GM19395 (cell line): ENCODE measurements at regions not wholly inside any gene's neighbourhood (a gene's known extent, or its start where the extent isn't known, plus 50 kb on each side); places are given as distances from the start of the nearest gene placed in this dataset.
A peak's percentile ranks its signal among the peaks of the same experiment; 100 is the strongest.
"Not testable (repeated sequence)": the region's sequence is repeated elsewhere in the genome, so short reads cannot be mapped to it uniquely, and the experiment has no call there.

Experiments used
- ATAC-seq: cut with Tn5 transposase; IDR thresholded peaks from one replicate; pipeline ENCODE4 v1.9.1; 2021; ENCODE audit warnings: mild to moderate bottlenecking, moderate library complexity; ENCODE audit not compliant: unreplicated experiment

GRCh38 chr2:75432761-75433361 lies 127.9 kb downstream of the EVA1A start:
- ATAC-seq: peak; percentile 90

DNA sequence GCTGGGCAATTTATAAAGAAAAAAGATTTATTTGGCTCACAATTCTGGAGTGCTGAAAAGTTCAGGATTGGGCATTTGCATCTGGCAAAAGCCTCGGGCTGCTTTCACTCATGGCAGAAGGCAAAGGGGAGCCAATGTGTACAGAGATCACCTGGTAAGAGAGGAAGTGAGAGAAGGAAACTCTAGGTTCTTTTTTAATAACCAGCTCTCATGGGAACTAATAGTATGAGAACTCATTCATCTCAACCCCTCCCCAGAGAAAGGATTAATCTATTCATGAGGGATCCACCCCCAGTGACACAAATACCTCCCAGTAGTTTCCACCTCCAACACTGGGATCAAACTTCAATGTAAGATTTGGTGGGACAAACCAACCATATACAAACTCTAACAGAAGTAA lies 129.0 kb downstream of the EVA1A start:
- peak; percentile 65 for ATAC-seq

GRCh38 chr2:75431276-75431675 lies 129.5 kb downstream of the EVA1A start:
- ATAC-seq: no peak

DNA sequence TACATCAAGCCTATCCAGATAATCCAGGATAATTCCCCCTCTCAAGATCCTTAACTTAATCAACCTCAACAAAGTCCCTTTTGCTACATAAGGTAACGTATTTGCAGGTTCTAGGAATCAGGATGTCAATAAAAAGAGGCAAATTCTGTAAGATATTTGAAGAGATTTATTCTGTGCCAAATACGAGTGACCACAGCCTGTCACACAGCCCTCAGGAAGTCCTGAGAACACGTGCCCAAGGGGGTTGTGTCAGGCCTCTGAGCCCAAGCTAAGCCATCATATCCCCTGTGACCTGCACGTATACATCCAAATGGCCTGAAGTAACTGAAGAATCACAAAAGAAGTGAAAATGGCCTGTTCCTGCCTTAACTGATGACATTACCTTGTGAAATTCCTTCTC lies 130.3 kb downstream of the EVA1A start:
- not testable (repeated sequence) for ATAC-seq

- no peak for ATAC-seq
Observed at GRCh38 chr2:75428646-75429443, 131.9 kb downstream of the EVA1A start.

DNA sequence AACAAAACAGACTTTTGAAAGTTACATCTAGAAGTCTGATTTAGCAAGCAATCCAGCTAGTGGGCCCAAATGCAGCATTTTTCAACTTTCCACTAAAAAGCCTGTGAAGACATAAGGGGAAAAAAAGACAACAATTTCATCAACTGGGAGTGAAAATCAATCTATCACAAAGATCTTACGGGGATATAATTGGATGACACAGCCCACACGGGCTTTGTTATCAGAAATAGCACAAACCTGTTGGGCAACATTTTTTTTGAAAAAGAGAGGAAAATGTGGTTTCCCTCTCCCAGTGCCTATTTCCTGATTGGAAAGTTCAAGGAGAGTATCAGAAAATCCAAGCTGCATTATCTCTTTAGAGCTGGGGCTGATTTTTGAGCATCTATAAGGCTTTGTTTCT lies 132.7 kb downstream of the EVA1A start:
- no peak for ATAC-seq

DNA sequence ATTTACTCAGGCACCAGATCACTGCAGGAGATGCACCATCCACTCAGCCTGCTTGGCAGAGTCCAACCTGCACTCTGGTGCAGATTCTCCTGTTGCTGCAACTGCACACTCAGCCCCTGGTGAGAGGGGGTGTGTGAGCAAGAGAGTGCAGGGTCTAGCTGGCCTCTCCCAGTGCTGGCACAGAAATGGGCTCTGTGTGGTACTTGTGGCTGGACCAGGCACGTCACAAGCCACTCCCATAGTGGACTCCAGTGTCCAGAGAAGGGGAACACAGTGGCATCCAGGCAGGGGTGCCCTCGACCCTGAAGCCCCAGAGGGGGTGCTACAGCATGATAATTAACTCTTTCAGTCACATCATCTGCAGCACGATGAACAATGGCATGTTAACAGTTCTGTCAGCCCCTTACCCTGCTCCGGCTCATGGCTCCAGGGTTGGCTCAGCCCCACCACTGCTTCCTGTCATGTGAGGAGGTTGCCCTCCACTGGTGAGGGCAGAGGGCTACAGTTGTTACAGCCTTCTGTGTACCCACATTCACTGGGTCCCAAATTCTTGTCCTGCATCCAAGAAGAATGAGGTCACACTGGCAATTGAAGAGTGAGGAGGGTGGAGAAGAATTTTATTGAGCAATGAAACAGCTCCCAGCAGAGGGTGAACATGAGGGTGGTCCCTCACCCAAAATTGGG lies 135.7 kb downstream of the EVA1A start:
- ATAC-seq: no peak

DNA sequence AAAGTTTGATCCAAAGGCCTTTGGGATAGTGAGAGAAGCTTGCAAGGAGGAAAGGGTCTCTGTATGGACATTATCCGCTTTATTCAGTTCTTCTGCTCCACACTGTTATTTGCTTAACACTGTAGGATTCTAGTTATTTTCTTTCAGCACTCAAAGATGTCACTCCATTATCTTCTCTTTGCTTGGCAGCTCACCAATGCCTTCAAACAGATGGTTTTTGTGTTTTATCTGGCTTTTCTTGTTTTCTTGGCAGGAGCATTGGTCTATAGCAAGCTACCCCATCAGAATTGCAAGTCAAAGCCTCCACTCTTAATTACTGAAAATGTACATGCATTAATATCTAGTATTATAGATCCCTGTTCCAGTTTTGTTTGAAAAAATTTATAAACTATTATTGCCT lies 138.8 kb downstream of the EVA1A start:
- ATAC-seq: no peak

DNA sequence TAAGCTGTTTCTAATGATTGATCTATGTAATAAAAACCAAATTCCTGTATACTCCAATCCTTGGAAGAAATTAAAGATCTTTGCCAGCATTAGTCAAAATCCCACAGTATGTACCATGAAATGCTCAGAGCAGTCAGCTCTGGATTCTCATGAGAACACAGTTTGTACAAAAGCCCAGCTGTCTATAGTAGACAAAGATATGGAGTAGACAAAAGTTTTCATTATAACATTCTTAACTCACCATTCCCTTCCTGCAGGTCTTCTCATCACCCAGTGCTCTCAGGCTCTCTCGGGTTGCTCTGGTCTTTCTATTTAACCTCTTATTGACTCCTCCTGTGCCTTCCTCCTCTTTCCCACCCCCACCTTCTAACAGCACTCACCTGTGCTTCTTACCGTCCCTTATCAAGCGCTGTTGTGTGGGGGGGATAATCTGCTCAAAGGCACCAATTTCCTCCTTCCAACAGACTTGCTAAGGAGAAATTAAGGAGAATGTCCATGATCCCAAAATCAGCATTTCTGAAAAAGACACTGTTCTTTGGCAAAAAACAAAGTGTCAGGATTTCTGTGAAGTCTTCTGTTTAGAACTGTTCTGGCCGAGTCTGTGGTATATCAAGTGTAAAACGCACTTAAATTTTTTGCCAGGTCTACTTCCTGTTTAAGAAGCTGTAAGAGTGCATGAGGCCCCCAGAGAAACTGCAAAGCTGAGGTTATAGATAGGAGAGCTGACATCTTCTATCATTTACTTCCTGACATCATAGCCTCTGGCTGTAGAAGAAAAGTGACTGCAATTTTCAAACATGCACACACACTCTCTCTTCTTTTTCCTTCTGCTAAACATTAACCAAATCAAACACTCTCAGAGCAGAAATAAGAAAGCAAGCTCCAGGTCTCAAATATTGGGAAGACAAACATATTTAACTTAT lies 144.1 kb downstream of the EVA1A start:
- peak; percentile 85 for ATAC-seq

DNA sequence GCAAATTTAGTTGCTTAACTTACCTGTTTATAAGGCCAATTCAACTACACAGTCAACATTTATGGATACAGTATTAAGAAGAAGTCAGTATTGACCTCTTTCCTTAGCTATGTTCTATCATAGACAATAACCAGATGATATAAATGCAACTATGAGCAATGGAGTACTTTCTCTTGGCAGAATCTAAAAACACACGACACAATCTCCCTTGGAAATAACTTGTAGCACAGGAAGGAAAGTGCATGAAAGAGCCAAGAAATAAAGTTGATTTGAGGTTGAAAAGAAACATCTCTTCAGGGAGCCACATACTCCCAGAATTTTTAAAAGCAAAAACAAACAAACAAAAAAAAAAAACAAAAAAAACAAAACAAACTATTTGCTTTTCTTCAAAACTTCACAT lies 145.0 kb downstream of the EVA1A start:
- ATAC-seq: no peak

DNA sequence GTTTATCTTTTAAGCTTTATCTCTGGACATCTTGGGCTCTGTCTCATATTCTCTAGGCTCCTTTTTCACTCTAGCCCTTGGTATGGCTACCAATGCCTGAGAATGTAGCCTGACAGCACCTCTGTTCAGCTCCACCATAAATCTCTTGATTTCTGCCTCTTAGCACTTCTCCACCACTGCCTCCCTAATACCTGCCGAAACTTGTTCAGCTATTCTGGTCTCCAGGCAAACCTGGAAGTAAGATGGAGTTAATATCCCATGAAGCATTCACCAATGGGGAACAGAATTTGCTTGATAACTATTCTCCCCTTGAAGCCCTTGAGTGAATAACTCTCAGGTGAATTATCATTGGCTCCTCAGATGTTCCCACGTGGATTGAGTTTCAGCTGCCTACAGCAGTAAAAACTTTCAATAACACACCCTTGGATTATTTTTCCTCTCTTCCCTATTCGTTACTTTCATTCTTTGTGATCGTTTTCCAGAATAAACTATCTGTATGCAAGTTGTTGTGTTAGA lies 145.6 kb downstream of the EVA1A start:
- no peak for ATAC-seq

DNA sequence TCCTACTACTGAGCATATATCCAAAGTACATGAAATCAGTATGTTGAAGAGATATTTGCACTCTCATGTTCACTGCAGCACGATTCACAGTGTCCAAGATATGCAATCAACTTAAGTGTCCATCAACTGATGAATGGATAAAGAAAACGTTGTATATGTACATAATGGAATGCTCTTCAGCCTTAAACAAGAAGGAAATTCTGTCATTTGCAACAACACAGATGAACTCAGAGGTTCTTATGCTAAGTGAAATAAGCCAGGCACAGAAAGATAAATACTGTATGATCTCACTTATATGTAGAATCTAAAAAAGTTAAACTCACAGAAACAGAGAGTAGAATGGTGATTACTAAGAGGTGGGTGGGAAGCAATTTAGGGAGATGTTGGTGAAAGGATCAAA lies 149.2 kb downstream of the EVA1A start:
- ATAC-seq: no peak

DNA sequence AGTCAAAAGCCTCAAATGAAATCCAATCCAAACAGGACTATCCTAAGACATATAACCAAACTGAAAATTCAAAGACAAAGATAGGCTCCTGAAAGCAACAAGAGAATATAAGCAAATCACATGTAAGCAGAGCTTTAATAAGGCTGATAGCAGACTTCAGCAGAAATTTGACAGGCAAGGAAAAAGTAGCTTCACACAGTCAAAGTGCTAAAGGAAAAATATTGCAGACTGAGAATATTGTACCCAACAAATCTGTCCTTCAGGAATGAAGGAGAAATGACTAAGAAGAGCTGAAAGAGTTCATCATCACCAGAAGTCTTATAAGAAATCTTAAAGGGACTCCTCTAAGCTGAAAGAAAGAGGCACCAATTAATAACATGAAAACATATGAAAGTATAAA lies 150.0 kb downstream of the EVA1A start:
- no peak for ATAC-seq

GRCh38 chr2:75408771-75409170 lies 152.0 kb downstream of the EVA1A start:
- ATAC-seq: no peak

- ATAC-seq: no peak
Observed at GRCh38 chr2:75407038-75407530, 153.7 kb downstream of the EVA1A start.

DNA sequence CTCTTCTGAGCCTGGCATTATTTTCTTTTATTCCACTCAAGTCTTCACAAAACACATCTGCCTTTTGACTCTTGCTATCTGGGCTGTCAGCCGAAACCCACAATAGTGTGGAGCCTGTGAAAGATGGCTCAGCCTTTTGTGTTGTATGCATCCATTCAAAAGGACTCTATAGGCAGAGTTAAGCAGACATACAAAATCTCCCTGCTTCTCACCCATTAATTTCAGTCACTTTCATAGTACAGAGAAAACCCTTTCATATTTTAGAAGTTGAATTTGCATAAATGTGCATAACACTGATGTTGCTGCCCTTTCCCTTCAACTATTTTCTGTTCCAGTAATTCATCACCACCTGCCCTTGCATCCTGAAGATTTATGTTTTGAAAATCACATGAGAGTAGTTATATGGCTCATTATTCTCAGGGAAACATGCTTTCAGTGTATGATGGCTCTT lies 154.6 kb downstream of the EVA1A start:
- no peak for ATAC-seq

- ATAC-seq: no peak
Observed at GRCh38 chr2:75405000-75405399, 155.7 kb downstream of the EVA1A start.

DNA sequence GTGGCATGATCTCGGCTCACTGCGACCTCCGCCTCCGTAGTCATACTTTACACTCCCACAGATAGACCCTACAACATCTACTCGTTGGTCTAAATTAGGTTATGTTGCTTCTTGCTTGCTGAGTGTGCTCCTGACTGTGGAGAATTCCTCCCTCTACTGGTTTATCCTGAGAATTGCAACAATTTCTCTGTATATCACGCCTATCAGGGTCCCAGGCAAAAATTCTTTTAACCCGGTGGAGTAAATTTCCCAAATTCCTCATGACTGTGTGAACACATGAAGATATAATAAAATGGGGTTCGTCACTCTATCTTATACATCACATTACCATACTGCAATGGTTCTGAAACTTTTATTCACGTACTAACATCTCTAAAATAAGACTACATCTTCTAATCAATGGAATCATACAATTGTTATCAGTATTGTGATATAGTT lies 156.7 kb downstream of the EVA1A start:
- ATAC-seq: peak; percentile 88

DNA sequence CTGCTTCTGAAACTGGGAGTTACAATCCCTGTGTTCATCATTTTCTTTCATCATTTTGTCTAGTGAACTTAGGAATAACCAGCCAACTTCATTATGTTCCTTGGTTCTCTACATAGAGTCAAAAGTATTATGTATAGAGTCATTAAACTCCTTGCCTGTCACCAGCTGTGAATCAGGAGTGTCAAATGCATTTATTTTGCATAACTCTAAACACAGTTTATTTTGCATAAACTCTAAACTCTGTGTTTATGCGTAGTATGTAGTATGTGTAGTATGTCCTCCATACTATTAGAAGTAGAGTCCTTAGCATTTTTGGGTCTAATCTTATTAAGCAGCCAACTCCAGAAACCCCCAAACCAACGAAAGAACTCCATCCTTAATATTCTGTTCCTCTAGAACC lies 164.4 kb downstream of the EVA1A start:
- ATAC-seq: no peak

GRCh38 chr2:75394764-75395163 lies 166.0 kb downstream of the EVA1A start:
- not testable (repeated sequence) for ATAC-seq
